Stimulated activated CD4-positive, alpha-beta T cell treated with anti-CD3 and anti-CD28 coated beads, TNF-alpha, amount 100 ng/mL, for 48 hours (primary cell): ENCODE measurements at regions not wholly inside any gene's neighbourhood (a gene's known extent, or its start where the extent isn't known, plus 50 kb on each side); places are given as distances from the start of the nearest gene placed in this dataset.

Experiments
- DNase-seq, 3 donors: peaks; one replicate each; pipeline ENCODE4 v3.0.0-alpha.2; 2020; ENCODE audit warnings: low read depth in 3 of 3

GRCh38 chr12:4223273-4223845, 50.2 kb upstream of the CCND2 start:
- DNase-seq: no peak

GRCh38 chr12:4221258-4221620, 52.3 kb upstream of the CCND2 start:
- DNase-seq: no peak

- DNase-seq: no peak
These were observed 52.9 kb upstream of the CCND2 start for GRCh38 chr12:4220536-4221257.

GRCh38 chr12:4217091-4217490, 56.5 kb upstream of the CCND2 start:
- DNase-seq: no peak

- DNase-seq: no peak
These were observed 57.2 kb upstream of the CCND2 start for GRCh38 chr12:4216187-4216927.

GRCh38 chr12:4215229-4216186, 58.1 kb upstream of the CCND2 start:
- peak in 1 of 3 donors; percentile 17 for DNase-seq

GRCh38 chr12:4214877-4215228, 58.7 kb upstream of the CCND2 start:
- DNase-seq: no peak

GRCh38 chr12:4213471-4213870, 60.1 kb upstream of the CCND2 start:
- DNase-seq: no peak

GRCh38 chr12:4212845-4213244, 60.7 kb upstream of the CCND2 start:
- DNase-seq: no peak

- no peak for DNase-seq
These were observed 62.2 kb upstream of the CCND2 start for GRCh38 chr12:4211372-4211771.

- DNase-seq: no peak
These were observed 63.4 kb upstream of the CCND2 start for GRCh38 chr12:4210183-4210582.

GRCh38 chr12:4206470-4206869, 67.1 kb upstream of the CCND2 start:
- no peak for DNase-seq

GRCh38 chr12:4203772-4204376, 69.7 kb upstream of the CCND2 start:
- DNase-seq: no peak

GRCh38 chr12:4202918-4203317, 70.6 kb upstream of the CCND2 start:
- no peak for DNase-seq

GRCh38 chr12:4202487-4202886, 71.1 kb upstream of the CCND2 start:
- DNase-seq: no peak

- no peak for DNase-seq
These were observed 72.0 kb upstream of the CCND2 start for GRCh38 chr12:4201333-4202100.

GRCh38 chr12:4197922-4198763, 75.4 kb upstream of the CCND2 start:
- no peak for DNase-seq

GRCh38 chr12:4196805-4197420, 76.6 kb upstream of the CCND2 start:
- no peak for DNase-seq

GRCh38 chr12:4194668-4195067, 78.9 kb upstream of the CCND2 start:
- no peak for DNase-seq

- DNase-seq: no peak
These were observed 79.7 kb upstream of the CCND2 start for GRCh38 chr12:4193821-4194220.
